Kidney (tissue), 13 donors: ENCODE measurements at regions not wholly inside any gene's neighbourhood (a gene's known extent, or its start where the extent isn't known, plus 50 kb on each side); places are given as distances from the start of the nearest gene placed in this dataset.

Experiments used
- DNase-seq, 5 donors: peaks; one replicate each; pipeline ENCODE4 v3.0.0-alpha.2; 2013 to 2020
- FAIRE-seq: peaks from 2 replicates; lab custom pipeline; 2012; peaks lifted over from hg19 to GRCh38; lab: Jason Lieb, UNC
- H3K27ac ChIP-seq, 2 donors: one replicate each; pipeline ENCODE4 v1.7.0; 2013; ENCODE audit warnings: low read depth in 2 of 2, low read length in 2 of 2, inconsistent platforms in 1 of 2
- H3K27me3 ChIP-seq: one replicate; pipeline ENCODE4 v1.7.1; 2013; ENCODE audit warnings: low read length, inconsistent platforms; ENCODE audit not compliant: control insufficient read depth, insufficient read depth
- H3K36me3 ChIP-seq, 3 donors: one replicate each; pipeline versions ENCODE4 v1.7.0 to v1.7.1; 2013; ENCODE audit warnings: low read length in 3 of 3, control low read depth in 1 of 3, inconsistent platforms in 1 of 3; ENCODE audit not compliant: insufficient read depth in 3 of 3, control insufficient read depth in 2 of 3
- H3K4me1 ChIP-seq, 3 donors: one replicate each; pipeline versions ENCODE4 v1.7.0 to v1.7.1; 2013; ENCODE audit warnings: low read length in 3 of 3, inconsistent platforms in 1 of 3, low read depth in 1 of 3; ENCODE audit not compliant: control insufficient read depth in 2 of 3, insufficient read depth in 2 of 3
- H3K4me3 ChIP-seq, 3 donors: one replicate each; pipeline versions ENCODE4 v1.7.0 to v1.8.1; 2013; ENCODE audit warnings: low read length in 3 of 3, control low read depth in 1 of 3, inconsistent platforms in 1 of 3
- H3K9ac ChIP-seq, 3 donors: one replicate each; pipeline versions ENCODE4 v1.7.0 to v1.7.1; 2013; ENCODE audit warnings: low read length in 3 of 3, control low read depth in 1 of 3, inconsistent platforms in 1 of 3
- H3K9me3 ChIP-seq, 3 donors: one replicate each; pipeline versions ENCODE4 v1.7.0 to v1.7.1; 2013; ENCODE audit warnings: low read length in 3 of 3, control low read depth in 1 of 3, inconsistent platforms in 1 of 3; ENCODE audit not compliant: control insufficient read depth in 2 of 3, insufficient read depth in 1 of 3
- intact Hi-C: fragments of 100-400 bp; cut with DNase I; formaldehyde crosslinking; loops from one replicate; pipeline ENCODE4 v1.11.1; 2022
- TF ChIP-seq, protein P1 (sequence below): IDR thresholded peaks from 3 replicates; pipeline ENCODE4 v1.5.1; 2012; ENCODE audit warnings: mild to moderate bottlenecking, moderate library complexity, borderline replicate concordance; ENCODE audit not compliant: insufficient read depth; ENCODE audit errors: extremely low read depth
- donor health status: control.
- donor health status: control.
- donor health status: control.
- donor health status: control.
- donor health status: control.
- donor health status: DM: yes; HTN: yes; CAD: no.
- donor health status: Normal renal cell carcinoma (clear cell type).

DNA sequence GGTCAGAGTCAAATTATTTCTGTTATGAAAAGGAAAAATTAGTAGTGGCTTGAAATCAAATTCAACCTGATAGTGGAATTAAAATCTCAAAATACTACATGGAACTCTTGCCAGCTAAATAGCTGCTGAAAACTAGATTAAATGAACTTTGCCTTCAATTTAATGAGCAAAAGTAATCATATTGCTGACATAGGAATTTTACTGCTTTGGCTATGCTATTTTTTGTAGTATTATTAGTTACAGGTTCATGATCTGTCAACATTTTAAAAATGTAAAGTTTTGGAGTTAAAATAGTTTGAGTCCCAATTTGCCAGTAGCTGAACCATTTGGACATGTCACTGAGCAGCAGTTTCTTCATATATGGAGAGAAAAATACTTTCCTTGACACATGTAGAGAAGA, 81.4 kb downstream of the RERGL start:
- no peaks in the 10 kb centered on the region for H3K9me3 ChIP-seq
- H3K27me3 ChIP-seq = no peaks in the 10 kb centered on the region
- no peak overlapping the region for H3K4me3 ChIP-seq
- TF ChIP-seq, protein P1, sequence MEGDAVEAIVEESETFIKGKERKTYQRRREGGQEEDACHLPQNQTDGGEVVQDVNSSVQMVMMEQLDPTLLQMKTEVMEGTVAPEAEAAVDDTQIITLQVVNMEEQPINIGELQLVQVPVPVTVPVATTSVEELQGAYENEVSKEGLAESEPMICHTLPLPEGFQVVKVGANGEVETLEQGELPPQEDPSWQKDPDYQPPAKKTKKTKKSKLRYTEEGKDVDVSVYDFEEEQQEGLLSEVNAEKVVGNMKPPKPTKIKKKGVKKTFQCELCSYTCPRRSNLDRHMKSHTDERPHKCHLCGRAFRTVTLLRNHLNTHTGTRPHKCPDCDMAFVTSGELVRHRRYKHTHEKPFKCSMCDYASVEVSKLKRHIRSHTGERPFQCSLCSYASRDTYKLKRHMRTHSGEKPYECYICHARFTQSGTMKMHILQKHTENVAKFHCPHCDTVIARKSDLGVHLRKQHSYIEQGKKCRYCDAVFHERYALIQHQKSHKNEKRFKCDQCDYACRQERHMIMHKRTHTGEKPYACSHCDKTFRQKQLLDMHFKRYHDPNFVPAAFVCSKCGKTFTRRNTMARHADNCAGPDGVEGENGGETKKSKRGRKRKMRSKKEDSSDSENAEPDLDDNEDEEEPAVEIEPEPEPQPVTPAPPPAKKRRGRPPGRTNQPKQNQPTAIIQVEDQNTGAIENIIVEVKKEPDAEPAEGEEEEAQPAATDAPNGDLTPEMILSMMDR = no peak
- H3K36me3 ChIP-seq = no peaks in the 10 kb centered on the region
- intact Hi-C loops = no loop called here
- DNase-seq (no peak), FAIRE-seq (no peak)
- H3K27ac ChIP-seq = no peak overlapping the region
- H3K4me1 ChIP-seq = no peaks in the 10 kb centered on the region
- no peak overlapping the region for H3K9ac ChIP-seq

DNA sequence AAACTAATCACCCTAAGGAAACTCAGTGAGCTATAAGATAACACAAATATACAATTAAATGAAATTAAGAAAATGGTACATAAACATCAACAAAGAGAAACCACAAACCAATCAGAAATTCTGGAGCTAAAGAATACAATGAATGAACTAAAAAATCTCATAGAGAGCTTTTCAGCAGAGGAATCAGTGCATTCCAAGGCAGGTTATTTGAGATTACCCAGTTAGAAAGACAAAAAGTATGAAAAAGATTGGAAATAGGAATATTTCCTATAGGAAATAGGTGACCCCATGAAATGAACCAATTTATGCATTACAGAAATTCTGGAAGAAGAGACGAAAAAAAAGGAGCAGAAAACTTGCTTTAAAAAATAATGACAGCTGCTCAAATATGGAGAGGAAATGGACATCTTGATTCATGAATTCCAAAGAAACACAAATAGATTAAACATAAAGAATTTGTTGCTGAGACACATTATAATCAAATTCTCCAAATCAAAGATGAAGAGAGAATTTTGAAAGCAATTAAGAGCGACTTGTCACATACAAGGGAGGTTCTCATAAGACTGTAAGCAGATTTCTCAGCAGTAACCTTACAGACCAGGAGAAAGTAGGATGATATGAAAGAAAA, 90.7 kb downstream of the RERGL start:
- Histone ChIP-seq H3K27ac (no peak overlapping the region), H3K4me1 (no peaks in the 10 kb centered on the region), H3K9ac (no peak overlapping the region), H3K36me3 (no peaks in the 10 kb centered on the region), H3K4me3 (no peak overlapping the region), H3K27me3 (no peaks in the 10 kb centered on the region), H3K9me3 (peaks cover 0 to 12% (median 0%) of the 10 kb centered on the region in 3 donors)
- TF ChIP-seq, protein P1 = no peak
- no peak for FAIRE-seq
- intact Hi-C loops = no loop called here
- DNase-seq = no peak

GRCh38 chr12:17992002-17992656, 97.9 kb downstream of the RERGL start:
- Histone ChIP-seq H3K36me3 (no peaks in the 10 kb centered on the region), H3K27me3 (no peaks in the 10 kb centered on the region), H3K27ac (no peak overlapping the region), H3K9ac (no peak overlapping the region), H3K4me1 (no peaks in the 10 kb centered on the region), H3K4me3 (no peak overlapping the region), H3K9me3 (no peaks in the 10 kb centered on the region)
- intact Hi-C loops = no loop called here
- DNase-seq = peak in 2 of 5 donors; percentile 50 to 54
- TF ChIP-seq, protein P1 = peak; percentile 51
- peak; percentile 49 for FAIRE-seq
